Fibroblast of gingiva (primary cell): ENCODE measurements at regions not wholly inside any gene's neighbourhood (a gene's known extent, or its start where the extent isn't known, plus 50 kb on each side); places are given as distances from the start of the nearest gene placed in this dataset.

ENCODE experiments used
- DNase-seq: peaks from one replicate; pipeline ENCODE4 v3.0.0-alpha.2; 2011; ENCODE audit warnings: low read depth

DNA sequence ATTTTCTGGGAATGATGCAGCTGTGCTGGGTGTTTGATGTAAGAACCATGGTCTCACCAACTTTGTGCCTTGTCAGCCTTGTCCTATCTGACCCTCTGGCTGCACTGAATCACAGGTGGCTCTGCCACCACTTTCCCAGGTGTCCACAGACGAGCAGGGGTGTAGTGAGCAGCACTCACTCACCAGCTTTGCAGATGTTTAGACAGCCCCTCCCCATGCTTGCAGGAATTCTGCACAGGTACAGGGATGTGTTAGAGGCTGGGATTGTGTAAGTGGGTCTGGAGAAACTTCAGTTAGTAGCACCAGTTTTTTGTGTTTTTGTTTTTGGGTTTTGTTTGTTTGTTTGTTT lies 88.2 kb upstream of the NAA20 start:
- no peak for DNase-seq

DNA sequence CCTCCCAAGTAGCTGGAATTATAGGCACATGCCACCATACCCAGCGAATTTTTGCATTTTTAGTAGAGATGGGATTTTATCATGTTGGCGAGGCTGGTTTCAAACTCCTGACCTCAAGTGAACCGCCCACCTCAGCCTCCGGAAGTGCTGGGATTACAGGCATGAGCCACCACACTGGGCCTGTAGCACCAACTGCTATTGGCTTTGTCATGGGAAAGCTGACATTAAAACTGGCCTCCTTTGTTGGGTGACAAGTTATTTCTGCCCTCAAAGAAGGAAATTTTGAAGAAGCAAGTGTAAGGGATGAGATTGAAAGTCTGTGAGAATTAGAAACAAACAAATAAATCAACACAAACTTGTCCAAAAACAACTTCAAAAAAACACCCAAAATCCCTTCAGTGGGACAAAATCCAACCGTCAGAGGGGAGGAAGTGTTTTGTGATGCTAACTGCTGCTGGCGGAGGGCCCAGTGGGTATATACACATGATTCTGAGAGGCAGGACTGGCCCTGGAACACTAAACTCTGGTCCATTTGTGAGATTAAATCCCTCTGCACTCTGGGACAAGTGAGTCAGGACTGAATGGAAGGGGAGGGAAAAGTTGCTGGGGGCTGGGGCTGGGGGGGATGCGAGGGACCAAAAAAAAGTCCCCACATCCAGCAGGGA lies 87.5 kb upstream of the NAA20 start:
- no peak for DNase-seq

DNA sequence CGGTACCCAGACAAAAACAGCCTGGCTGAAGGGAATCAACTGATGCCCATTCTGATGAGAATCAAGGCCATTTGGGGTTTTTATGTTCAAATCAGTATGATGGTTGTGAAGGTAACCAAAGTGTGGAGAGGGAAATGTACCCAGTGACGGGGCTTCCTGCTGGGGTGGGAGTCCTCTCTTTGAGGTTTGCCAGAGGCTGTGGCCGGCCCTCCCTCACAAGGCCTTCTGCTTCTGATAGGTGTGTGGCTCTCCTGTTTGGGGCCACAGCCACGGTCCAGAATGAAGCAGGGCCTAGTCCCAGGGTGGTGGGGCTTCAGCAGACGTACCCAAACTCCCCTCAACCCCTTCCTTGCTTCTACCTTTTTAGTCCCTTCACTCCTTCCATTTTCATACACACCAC lies 86.7 kb upstream of the NAA20 start:
- no peak for DNase-seq

DNA sequence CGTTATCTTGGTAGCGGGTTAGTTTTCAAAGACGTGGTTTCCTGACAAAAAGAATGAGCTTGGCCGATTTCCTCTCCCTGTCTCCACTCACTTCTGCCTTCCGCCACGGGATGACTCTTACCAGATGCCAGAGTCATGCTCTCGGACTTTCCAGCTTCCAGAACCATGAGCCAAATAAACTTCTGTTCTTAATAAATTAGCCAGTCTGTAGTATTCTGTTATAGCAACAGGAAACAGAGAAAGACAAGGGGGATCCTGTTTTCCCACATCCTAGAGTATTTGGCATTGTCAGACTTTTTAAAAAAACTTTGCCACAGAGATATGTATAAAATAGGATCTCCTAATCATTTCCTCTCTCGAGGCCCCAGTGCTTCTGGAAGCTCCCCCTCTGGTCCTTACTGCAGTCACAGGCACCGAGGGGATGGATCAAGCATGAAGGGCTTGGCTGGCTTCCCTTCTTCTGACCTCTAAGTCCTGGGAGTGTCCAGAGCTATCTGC lies 84.9 kb upstream of the NAA20 start:
- DNase-seq, result peak; percentile 88

DNA sequence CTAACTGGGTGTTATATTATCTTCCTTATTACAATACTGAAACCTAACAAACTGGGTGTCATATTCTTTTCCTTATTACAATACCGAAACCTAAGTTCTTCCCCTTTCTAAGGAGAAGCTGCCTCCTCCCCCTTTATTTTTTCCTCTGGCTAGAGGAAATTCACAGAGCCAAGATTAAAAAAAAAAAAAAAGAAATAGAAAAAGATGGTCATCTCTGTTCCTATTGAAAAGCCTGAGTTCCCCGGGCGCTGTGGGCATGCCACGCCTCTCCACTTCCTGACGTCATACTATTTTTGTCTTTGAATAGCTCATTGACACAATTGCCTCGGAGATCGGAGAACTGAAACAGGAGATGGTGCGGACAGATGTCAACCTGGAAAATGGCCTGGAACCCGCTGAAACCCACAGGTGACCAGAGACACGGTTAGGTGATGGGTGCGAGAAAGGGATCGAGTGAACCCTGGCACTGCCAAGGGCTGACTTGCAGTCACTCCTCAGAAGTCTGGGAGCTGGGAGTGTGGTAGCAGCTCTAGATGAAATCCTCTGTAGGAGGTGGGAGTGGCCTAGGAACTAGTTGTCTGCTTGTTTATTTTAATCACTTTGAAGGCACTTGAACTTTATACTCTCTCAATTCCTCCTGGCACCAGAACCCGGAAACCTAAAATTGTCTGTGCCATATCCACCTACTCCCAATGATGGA lies 82.2 kb upstream of the NAA20 start:
- no peak for DNase-seq

DNA sequence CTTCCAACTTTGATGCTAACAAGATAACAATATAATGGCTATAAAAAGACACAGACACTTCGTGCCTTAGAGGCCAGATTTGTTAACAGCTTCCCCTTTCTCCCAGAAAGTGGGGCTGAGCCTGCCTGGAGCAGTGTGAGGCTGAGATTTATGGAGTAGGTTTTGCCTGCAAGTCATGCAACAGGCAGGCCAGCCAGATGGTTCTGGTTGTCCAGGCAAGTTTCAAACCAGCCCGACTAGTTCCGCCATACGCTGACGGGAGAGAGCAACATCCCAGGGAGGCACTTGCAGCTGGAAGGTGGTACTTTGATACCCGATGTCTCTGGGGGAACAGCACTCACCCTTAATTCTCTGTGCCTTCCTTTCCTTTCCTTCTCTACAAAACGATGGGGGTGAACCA lies 81.3 kb upstream of the NAA20 start:
- DNase-seq, result no peak

DNA sequence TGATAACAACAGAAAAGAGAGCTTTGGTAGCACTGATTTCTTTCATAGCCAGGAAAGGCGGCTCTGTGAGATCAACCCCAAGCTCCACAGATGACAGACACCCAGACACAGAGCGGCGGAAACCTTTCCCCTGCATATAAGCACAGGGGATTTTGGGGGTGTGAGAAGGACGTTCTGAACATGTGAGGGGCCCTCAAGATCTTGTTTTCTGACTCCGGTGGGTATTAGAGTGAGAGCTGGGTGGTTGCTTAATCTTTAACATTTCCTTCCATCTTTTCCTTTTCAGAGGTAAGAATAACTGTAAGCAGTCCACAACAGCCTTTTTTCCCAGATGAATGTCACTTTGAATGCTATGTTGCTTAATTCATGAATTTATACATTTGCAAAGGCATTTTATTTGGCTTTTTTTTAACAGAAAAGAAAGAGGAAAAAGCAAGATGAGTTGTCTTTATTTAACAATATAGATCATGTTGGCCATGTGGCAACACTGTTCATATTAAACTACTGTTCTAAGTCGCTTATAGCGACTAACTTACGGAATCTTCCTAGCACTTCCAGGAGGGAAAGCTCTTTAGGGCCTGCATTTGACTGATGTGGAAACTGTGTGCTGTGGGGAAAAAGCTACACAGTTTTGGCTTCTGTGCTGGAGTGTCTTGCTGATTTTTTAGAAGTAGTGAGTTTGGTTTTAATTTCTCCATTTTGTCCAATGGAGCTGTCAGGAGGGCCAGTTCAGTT lies 80.5 kb upstream of the NAA20 start:
- no peak for DNase-seq

DNA sequence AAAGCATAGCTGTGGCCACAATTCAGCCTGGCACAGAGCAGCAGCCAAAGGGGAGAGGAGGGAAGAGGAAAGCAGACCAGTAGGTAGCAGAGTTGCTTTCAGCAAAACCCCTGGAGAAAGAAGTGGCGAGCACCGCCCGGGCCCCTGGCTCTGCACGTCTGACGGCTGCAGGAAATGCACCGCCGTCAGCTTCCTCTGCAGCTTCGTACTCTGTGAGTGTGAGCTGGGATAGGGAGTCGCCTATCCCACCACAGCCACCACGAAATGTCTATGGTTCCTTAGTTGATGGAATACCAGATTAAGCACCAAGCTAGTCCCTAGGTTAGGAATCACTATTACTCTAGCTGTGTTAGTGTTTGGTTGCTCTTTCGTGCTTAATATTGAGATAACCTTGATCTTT lies 79.9 kb upstream of the NAA20 start:
- no peak for DNase-seq

DNA sequence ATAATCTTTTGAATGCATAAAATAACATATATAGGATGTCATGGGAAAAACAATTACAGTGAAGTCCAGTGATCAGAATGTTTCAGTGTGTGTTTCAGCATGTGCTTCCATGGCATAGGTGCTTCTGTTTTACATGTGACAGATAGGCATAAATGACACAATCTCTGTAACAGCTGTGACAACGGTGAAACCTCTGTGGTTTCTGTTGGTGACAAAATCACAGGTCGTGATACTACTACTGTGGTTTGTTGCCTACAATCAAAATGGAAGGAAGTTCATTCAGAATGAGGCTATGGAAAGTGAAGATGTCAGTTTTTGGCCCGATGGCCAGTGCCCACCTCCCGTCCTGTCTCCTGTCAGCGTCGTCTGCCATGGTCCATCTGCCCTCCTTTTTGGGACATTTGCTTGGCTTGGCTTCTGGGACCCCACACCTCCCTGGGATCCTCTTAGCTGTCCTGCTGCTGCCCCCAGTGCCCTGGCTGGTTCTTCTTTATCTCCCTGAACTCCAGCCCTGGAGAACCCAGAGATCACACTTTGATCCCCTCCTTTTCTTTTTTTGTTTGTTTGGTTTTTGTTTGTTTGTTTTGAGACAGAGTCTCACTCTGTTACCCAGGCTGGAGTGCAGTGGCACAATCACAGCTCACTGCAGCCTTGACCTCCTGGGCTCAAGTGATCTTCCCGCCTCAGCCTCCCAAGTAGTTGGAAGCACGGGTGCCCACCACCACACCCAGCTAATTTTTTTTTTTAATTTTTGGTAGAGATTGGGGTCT lies 79.3 kb upstream of the NAA20 start:
- no peak for DNase-seq

DNA sequence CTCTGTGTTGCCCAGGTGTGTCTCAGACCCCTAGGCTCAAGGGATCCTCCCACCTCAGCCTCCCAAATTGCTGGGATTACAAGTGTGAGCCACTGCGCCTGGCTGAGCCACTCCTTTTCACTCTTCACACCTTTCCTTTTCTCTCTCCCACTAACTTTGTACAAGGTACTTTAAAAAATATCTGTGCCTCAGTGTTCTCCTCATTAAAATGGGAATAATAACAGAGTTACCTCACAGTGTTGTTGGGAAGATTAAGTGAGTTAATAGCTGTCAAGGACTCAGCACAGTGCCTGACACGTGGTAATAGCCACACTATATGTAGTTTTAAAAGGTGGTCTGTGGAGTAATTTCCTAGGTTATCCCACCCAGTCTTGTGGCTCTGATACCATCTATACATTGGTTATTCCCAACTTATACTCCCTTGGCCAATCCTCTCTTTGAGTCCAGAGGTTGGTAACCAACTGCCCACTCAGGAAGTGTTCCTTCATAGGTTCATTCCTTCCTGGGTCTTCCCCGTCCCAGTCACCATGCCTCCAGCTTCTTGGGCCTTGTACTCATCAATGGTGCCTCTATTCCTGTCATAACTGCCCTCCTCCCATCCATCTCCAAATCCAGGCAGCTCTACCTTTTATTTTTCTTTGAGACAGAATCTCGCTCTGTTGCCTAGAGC lies 78.6 kb upstream of the NAA20 start:
- DNase-seq, result no peak

DNA sequence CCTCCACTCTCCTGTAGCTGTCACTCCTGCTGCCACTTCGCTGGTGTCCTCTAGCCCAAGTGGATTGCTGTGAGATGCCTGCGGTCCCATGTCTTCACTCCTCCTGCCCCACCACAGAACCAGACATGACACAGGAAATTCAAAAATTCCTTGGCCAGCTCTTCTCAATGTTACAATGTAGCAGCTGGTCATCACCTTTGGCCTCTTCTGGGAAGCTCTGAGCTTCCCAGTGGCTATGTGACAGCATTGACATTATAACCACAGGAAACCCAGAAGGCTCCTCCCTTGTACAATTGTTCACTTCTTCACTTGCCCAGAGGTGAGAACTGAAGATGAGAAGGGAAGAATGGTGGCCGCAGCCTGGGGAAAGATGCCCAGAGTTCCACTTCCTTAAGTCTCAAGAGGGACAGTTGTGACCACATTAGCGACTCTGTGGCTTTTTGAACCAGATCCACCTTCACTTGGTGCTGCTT lies 76.1 kb upstream of the NAA20 start:
- no peak for DNase-seq

DNA sequence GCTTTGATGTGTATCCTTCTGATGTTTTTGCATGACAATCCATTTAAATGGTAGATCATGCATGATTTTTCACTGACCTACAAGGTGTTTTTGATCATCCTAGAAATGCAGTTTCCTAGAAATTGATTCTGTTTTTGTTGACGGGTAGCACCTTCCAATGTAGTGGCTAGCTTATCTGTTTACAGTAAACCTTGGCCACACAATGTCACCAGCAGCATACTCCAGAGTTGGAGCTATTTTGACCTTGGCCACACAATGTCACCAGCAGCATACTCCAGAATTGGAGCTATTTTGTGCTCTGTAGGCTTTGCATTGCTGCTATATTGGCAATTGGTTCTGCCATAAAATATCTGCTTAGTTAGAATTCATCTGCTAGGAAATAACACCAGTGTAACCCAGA lies 74.6 kb upstream of the NAA20 start:
- no peak for DNase-seq

DNA sequence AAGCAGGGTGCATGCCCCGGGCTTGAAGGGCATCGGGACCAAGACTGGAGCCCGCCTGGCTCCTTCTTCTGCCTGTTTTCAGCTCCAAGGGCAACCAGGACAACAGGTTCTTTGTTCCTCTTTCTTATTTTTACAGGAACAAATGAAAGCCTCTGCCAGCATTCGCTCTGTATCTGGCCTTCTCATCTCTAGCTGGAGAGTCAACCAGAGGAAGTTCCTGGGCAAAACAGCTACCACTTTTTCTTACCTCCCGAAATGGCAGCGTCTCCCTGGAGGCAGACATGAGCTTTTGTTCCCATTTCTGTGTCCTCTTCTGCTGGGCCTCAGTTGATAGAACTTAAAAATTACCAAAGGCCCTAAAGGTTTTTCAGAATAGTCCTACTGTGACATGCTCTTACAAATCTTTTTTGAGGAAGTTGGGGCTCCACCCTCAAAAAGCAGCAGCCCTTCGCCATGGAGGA lies 74.1 kb upstream of the NAA20 start:
- no peak for DNase-seq

DNA sequence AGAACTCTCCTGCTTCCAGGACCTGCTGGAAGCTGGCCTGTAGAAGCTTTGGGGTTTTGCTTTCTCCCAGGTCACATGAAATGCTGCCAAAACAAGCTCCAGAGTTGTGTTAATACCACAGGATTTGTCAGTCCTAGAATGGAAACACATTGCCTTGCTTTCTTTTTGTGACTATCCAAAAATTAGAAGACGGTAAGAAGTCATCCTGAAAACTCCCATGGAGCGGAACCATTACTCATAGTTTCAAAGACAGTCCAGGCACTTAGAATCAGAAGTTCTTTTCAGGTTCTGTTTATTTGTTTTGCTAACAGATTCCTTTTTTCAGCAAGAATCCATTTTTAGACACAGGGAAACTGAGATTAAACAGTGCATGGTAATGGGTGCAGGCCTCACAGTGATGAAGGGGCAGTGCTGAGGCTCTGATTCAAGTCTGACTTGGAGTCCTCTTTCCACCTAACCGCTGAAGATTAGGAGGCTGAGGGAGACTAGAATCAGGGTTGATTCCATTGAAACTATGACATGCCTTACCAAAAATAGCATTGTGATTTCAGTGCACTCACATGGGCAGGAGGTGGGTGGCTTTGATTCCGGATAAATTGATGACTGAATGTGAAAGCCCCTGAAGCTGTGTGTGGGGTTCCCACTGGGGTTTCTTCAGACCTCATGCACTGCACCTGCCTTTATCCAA lies 72.2 kb upstream of the NAA20 start:
- DNase-seq, result peak; percentile 26

DNA sequence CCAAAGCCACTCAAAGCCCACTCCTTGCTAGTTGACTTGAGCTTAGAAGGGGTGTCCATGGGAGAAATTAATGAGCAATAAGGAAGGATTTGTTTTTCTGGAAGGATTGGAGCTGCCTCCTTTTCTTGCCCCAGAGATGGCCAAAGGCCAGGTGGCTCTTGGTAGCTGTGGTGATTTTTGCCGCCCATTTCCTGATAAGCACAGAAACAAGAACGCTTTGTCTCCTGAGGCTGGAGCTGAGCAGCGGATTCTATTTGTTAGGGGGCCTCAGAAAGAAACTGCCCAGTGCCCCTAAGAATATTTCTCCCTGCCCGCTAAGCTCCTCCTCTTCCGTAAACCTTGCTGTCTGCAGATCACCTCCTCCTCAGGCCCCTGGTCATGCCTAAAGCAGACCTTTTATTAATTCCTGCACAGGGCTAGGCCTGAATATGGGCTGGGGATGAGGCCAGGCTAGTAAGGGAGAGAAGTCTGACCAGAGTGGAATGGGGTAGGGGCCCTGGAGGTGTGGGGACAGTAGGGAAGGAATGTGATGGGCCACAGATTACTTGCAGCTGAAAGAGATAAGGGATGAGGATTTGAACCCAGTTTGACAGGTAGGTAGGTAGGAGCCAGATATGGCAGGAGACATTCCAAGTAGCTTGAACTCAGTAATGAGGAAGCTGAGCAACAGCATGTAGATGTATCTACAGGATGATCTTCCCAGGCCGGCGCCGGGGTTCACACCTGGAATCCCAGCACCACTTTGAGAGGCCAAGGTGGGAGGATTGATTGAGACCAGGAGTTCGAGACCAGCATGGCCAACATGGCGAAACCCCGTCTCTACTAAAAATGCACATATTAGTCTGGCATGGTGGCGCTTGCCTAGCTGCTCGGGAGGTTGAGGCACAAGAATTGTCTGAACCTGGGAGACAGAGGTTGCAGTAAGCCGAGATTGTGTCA lies 71.2 kb upstream of the NAA20 start:
- no peak for DNase-seq

DNA sequence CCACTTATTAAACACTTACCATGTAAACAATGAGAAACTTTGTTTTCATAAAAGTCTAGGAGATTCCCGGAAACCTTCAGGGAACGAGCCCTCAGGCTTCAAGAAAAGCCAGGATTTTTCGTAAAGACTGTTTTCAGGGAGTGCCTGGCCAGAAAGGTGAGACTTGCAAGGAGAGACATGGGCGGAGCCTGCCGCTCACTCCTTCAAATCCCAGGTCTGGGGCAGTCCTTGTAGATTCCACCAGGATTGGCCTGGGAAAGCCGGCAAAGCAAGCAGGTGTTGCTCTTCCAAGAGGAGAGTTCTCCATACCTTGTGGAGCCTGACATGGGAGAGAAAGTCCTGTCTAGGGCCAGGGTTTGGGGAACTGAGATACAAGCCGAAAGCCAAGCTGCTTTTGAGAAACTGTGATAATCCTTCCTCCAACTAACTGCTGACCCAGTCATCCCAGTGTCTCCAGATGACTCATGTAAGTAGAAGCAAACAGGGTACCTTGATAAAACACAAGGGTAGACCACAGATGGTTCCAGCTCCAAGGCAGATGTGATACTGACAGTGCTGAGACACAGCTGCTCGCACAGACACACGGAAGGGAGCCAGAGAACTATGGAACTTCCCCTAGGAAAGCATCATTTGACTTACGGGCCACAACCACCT lies 69.4 kb upstream of the NAA20 start:
- no peak for DNase-seq

DNA sequence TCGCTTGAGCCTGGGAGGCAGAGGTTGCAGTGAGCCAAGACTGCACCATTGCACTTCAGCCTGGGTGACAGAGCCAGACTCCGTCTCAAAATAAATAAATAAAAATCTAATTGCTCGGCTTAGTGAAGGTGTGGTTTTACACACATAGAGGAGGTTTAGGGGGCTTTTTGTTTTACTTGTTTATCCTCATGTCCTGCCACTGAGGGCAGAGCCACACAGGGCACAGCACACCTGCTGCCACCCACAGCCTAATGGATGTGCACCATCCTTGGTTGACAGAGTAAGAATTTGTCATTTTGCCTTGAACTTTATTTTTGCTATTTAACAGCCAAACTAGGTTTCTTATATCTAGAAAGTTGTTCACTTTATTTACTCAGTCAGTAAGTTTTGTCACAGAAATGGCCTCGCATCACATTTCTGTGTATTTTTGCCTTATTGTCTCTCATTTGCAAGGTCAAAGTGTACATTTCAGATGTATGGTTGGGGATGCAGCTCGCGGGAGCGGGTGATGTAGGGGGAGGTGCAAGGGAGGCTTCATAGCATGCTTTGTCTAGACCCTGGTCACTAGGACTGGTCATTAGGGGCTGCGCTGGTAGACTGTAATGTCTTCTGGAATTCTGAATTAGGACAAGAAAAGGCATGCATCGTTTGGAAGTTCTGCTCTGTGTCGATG lies 67.8 kb upstream of the NAA20 start:
- DNase-seq, result no peak

DNA sequence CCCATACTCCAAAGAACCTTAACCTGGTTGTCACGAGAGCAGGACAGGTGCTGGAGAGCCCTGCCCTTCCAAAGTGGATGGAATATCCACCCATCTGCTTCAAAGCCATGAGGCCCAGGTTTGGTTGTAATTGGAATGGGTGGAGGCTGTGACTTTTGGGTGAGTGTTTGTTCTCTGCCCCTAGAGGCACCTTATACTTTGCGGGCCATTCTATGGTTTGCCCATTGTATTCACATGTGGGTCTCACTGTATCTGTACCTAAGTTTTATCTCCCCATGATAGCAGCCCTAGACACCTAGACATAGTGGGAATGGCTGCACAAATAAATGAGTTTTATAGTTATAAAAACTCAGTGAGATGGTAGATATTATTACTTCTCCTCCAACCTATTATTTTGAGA lies 67.1 kb upstream of the NAA20 start:
- DNase-seq, result no peak

DNA sequence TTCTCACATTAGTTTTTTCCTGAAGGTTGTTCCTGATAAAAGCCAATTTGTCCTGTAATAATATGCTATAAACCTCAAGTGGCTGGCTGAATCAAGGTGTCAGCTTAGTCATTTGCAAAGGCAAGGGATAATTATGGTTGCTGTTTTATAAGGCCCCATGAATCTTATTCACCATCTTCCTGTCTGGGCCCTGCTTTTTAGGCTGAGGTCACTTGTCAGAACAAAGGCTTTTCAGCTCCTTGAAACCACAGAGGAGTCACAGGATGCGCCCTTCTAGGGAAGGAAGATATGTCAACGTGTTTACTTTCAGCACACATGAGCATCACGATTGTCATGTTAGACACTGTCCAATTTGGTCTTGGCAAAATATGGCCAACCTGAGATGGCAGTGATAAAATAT lies 64.8 kb upstream of the NAA20 start:
- DNase-seq, result no peak
